Mammary epithelial cell (primary cell): ENCODE measurements at regions not wholly inside any gene's neighbourhood (a gene's known extent, or its start where the extent isn't known, plus 50 kb on each side); places are given as distances from the start of the nearest gene placed in this dataset.

Experiments used
- EZH2 ChIP-seq: IDR thresholded peaks from 2 replicates; pipeline ENCODE4 v1.6.1; 2012; ENCODE audit warnings: low read length, inconsistent platforms, borderline replicate concordance
- TF ChIP-seq, protein P1 (sequence below), 2 donors: IDR thresholded peaks in 1 of 2; conservative IDR thresholded peaks in 1 of 2; 2 replicates each; pipeline ENCODE4 v1.5.1; 2011 to 2012; ENCODE audit warnings: inconsistent platforms in 2 of 2, low read length in 2 of 2, mild to moderate bottlenecking in 2 of 2, control low read depth in 1 of 2, low read depth in 1 of 2; ENCODE audit not compliant: insufficient read depth in 1 of 2; ENCODE audit errors: extremely low read depth in 1 of 2

DNA sequence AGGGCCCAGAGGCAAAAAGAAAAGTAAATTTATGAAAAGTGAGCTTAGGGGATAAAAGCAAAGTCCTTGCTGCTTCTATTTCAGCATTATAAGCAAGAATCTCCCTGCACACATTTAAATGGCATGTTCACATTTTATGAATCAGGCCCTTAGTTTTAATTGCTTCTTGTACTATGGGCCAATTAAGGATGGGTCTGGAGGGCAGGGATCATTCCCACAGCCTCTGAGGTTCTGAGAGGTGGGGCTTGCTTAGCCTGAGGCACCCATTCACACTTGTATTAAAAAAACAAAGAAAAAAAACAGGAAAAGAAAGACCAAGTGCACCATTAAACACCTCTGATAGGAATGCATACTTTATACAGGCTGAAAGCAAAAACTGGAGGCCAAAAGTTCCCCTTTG is 565.1 kb downstream of the BCL11A start:
- TF ChIP-seq, protein P1, sequence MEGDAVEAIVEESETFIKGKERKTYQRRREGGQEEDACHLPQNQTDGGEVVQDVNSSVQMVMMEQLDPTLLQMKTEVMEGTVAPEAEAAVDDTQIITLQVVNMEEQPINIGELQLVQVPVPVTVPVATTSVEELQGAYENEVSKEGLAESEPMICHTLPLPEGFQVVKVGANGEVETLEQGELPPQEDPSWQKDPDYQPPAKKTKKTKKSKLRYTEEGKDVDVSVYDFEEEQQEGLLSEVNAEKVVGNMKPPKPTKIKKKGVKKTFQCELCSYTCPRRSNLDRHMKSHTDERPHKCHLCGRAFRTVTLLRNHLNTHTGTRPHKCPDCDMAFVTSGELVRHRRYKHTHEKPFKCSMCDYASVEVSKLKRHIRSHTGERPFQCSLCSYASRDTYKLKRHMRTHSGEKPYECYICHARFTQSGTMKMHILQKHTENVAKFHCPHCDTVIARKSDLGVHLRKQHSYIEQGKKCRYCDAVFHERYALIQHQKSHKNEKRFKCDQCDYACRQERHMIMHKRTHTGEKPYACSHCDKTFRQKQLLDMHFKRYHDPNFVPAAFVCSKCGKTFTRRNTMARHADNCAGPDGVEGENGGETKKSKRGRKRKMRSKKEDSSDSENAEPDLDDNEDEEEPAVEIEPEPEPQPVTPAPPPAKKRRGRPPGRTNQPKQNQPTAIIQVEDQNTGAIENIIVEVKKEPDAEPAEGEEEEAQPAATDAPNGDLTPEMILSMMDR (conservative IDR thresholded peaks at IDR 0.05 in 1 of 2, IDR thresholded peaks at IDR 0.05 in 1 of 2; ENCODE audit: extremely low read depth in 1 of 2, insufficient read depth in 1 of 2, low read depth in 1 of 2, low read length in 2 of 2) = no peak
- no peak for TF ChIP-seq EZH2
